GM19099 (cell line): ENCODE measurements at regions not wholly inside any gene's neighbourhood (a gene's known extent, or its start where the extent isn't known, plus 50 kb on each side); places are given as distances from the start of the nearest gene placed in this dataset.
A peak's percentile ranks its signal among the peaks of the same experiment; 100 is the strongest.

Experiments used
- POLR2A ChIP-seq: IDR thresholded peaks from 3 replicates; pipeline ENCODE4 v1.6.1; 2011; ENCODE audit warnings: low read depth; ENCODE audit not compliant: insufficient read length; ENCODE audit errors: extremely low read depth

GRCh38 chr5:18742830-18743229, 1108.6 kb downstream of the TAF11L14 start:
- no peak for TF ChIP-seq POLR2A

DNA sequence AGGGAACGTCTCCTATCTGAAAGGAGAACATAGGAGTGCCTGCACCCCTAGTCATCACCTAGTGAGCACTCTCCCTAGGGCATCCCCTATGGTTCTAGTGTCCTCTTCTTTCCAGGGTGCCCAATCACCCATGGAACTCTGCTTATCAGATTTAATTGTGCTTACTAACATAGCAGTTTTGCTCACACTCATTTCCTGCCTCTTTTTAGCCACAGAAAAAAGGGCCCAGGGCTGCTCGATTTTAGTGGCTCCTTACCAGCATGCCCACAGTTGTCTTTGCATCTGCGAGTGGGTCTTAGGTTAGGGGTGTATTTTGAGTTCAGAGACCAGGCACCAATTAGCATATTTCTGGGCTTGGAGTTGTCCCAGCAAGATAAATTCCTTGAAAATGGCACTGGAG, 1110.2 kb downstream of the TAF11L14 start:
- TF ChIP-seq POLR2A: no peak

DNA sequence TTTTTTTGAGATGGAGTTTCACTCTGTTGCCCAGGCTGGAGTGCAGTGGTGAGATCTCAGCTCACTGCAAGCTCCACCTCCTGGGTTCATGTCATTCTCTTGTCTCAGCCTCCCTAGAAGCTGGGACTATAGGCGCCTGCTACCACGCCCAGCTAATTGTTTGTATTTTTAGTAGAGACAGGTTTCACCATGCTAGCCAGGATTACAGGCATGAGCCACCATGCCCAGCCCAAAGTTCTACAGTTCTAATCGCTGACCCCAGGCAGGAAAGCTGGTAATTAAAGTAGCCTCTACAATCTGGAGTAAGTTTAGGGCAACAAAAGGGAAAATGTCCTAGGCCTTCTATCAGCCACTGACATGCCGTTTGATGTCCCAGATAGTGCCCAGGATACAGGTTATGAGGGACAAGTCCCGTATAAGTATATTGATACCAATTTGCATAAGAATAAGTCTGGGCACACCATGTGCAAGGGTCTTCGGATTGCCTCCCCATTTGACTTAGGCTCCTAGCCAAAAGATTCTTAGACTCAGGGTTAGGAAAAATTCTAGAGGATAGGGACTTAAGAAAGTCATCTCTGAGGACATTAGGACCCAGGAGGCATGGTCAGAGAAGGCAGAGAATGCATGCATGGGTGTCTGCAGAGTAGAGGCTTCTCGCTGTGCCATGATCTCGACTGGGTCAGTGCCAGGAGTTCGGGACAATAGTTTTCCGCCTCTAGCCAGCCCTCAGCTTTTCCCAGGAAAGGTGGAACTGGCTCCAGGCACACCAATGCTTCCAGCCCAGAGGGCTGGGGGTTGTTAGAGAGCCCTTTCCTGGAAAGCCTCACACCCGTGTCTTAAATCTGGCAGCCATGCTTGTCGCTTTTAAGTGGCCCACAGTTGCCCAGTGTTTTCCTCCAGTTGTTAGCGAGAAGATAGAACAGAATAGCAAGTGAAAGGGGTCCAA, 1111.1 kb downstream of the TAF11L14 start:
- no peak for TF ChIP-seq POLR2A

GRCh38 chr5:18745988-18746615, 1111.8 kb downstream of the TAF11L14 start:
- peak; percentile 46 for TF ChIP-seq POLR2A

- TF ChIP-seq POLR2A: no peak
Measured at GRCh38 chr5:18749763-18750162, 1115.5 kb downstream of the TAF11L14 start.

DNA sequence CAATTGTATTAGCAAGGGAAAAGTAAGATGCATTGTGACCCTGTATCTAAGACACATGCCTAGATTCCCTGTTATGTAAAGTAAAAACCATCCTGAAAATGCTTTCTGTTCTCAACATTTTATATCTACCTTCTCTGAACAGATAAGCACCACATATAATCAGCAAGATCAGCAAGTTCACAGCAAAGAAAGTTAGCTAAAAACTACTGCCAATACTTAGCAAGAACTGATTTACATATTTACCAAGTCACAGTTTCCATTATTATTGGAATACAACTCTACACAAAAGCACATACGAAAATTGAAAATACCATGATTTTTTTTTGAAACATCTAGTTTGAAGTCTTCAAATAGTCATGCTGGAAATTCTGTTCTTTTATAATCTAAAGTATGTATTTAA, 1118.1 kb downstream of the TAF11L14 start:
- TF ChIP-seq POLR2A: no peak

- TF ChIP-seq POLR2A: no peak
Measured at GRCh38 chr5:18754201-18754600, 1119.9 kb downstream of the TAF11L14 start.

- TF ChIP-seq POLR2A: no peak
Measured at GRCh38 chr5:18761801-18762200, 1127.5 kb downstream of the TAF11L14 start.

GRCh38 chr5:18764161-18764560, 1129.9 kb downstream of the TAF11L14 start:
- TF ChIP-seq POLR2A: no peak

- TF ChIP-seq POLR2A: no peak
Measured at GRCh38 chr5:18765304-18765703, 1131.0 kb downstream of the TAF11L14 start.

GRCh38 chr5:18771097-18771610, 1136.9 kb downstream of the TAF11L14 start:
- no peak for TF ChIP-seq POLR2A

DNA sequence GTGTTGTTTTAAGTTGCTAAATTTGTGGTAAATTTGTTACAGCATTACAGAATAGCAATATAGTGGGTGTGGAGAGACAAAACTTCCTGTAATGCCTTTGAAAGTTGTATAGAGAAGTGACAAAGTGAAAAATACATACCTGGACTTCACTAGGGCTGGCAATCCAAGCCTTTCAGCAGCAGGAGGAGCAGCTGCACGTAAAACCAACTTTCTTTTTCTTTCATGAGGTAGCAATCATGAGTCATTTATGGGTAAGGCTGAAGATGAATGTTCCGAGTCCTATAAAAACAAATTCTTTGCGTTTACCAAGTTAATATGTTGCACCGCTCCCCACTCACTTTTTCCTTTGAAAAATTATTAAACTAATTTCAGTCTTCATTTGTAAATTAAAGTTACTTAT, 1138.2 kb downstream of the TAF11L14 start:
- TF ChIP-seq POLR2A: no peak

DNA sequence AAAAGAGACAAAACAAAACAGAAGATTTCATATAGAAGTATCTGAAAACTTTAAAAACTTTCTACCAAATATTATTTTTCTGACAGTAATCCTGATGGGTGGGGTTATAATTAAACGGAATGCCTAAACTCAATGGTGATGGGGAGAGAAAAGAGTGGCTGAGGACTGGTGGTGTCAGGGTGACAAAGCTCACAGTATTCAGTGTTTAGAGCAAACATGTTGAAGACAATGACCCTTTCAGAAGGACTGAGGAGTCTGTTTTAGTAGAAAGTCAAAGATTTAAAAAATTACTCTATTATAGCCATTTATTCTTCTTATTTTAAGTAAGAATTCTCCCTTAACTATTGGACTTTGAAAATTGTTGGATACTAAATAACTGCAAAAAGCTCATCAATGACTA, 1144.0 kb downstream of the TAF11L14 start:
- TF ChIP-seq POLR2A: no peak

- TF ChIP-seq POLR2A: no peak
Measured at GRCh38 chr5:18789218-18789998, 1155.1 kb downstream of the TAF11L14 start.

GRCh38 chr5:18792145-18792544, 1157.9 kb downstream of the TAF11L14 start:
- no peak for TF ChIP-seq POLR2A
